TTC549 (cell line): ENCODE measurements at regions not wholly inside any gene's neighbourhood (a gene's known extent, or its start where the extent isn't known, plus 50 kb on each side); places are given as distances from the start of the nearest gene placed in this dataset.
A peak's percentile ranks its signal among the peaks of the same experiment; 100 is the strongest.
"Not testable (repeated sequence)": the region's sequence is repeated elsewhere in the genome, so short reads cannot be mapped to it uniquely, and the experiment has no call there.

Experiments
- FAIRE-seq: peaks from 2 replicates; lab custom pipeline; 2012; peaks lifted over from hg19 to GRCh38; lab: Jason Lieb, UNC

GRCh38 chr12:76177821-76178220 is 93.3 kb upstream of the NAP1L1 start:
- FAIRE-seq = no peak

- no peak for FAIRE-seq
Measured at GRCh38 chr12:76176940-76177339, 92.5 kb upstream of the NAP1L1 start.

- not testable (repeated sequence) for FAIRE-seq
Measured at GRCh38 chr12:76175946-76176345, 91.5 kb upstream of the NAP1L1 start.

- no peak for FAIRE-seq
Measured at GRCh38 chr12:76173756-76174155, 89.3 kb upstream of the NAP1L1 start.

- FAIRE-seq = peak; percentile 19
Measured at GRCh38 chr12:76158518-76159321, 74.2 kb upstream of the NAP1L1 start.

DNA sequence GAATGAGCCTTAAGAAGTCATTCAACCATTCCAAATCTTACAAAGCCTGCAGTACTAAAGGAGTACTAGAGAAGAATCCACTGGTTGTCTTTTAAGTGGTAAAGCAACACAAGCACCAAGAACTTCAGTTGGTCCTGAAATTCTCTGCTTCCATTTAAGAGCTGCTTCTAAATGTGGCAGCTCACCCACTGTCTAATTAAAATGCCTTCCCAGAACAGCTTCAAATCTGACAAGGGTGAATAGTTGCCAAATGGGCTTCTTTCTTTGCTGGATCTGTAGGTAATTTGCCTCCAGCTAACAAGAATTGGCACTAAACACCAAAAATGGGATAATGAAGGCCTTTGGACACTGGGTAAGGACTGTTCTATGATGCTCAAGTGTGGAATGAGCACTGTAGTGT is 72.2 kb upstream of the NAP1L1 start:
- FAIRE-seq = no peak

- no peak for FAIRE-seq
Measured at GRCh38 chr12:76156314-76156713, 71.8 kb upstream of the NAP1L1 start.

- no peak for FAIRE-seq
Measured at GRCh38 chr12:76155157-76155670, 70.7 kb upstream of the NAP1L1 start.

DNA sequence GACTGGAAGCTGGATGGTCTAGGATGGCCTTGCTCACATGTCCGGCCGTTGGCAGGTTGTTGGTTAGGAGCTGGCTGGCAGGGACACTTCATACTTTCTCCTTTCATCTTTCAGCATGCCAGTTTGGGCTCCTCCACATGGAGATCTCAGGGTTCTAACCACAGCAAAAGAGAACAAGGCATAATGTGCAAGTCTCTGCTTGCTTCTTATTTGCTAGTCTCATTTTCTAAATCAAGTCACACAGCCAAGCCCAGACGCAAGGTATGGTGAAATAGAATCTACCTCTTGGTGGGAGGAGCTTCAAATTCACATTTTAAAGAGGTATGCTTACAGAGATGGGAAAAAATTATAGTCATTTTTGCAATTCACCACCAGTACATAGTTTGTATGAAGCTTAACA is 69.1 kb upstream of the NAP1L1 start:
- no peak for FAIRE-seq

DNA sequence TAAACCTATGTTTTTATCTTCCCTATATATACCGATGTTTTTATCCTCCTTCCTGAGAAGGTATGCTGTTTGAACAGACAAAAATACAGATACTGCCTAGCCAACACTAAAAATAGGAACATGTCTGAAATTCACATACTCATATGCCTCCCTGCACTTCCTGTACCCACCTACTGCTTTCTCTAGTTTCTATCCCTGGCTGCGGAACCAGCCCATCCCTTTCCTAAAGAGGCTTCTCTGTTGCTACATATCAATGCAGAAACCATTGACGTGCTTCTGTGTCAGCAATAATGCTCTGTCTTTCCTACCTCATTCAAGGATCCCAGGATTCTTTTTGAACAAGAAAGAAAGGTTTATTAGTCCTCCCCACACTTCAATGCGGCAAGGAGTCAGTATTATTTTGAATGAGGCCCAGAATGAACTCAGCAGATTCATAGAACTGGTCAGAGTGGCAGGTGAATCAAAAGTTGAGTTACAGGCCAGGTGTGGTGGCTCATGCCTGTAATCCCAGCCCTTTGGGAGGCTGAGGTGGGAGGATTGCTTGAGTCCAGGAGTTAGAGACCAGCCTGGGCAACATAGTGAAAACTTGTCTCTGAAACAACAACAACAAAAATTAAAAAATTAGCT is 67.8 kb upstream of the NAP1L1 start:
- FAIRE-seq = no peak

- no peak for FAIRE-seq
Measured at GRCh38 chr12:76144245-76144549, 59.7 kb upstream of the NAP1L1 start.

DNA sequence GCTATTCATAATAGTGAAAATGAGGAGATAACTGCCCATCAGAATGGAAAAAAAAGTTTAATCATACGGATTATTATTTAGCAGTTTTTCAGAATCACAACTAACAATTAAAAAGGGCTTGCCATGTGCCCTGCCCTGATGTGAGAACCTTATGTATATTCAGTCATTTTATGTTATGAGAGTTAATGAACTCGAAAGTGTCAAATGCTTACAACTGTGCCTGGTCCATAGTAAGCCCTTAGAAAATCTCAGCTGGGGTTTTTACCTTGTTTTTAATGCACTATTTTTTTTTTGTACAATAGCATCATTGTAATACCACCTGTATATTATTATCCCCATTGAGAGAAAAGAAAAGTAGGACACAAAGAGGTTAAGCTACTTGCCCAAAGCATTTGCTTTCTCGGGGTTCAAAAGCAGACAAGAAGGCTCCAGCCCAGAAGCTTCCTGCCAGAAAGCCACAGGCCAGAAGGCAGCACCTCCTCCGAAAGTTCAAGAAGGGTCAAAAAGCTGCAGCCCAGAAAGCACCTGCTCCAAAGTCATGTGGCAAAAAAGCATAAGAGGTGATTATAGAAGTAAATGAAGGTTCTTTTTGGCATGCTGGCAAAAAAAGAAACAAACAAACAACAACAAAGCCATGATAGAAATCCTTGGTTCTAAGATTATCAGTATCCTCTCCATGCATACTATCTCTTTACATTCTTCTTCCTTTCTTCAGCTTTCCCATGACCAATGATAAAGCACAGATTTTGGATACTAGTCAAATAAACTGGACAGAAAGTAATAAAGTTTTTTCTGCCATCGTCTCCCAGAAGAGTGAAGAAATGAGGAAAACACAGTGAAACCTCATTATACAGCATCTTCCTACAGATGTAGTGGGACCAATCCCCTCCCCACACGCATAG is 59.1 kb upstream of the NAP1L1 start:
- FAIRE-seq = no peak

GRCh38 chr12:76142305-76142704 is 57.8 kb upstream of the NAP1L1 start:
- FAIRE-seq = no peak

DNA sequence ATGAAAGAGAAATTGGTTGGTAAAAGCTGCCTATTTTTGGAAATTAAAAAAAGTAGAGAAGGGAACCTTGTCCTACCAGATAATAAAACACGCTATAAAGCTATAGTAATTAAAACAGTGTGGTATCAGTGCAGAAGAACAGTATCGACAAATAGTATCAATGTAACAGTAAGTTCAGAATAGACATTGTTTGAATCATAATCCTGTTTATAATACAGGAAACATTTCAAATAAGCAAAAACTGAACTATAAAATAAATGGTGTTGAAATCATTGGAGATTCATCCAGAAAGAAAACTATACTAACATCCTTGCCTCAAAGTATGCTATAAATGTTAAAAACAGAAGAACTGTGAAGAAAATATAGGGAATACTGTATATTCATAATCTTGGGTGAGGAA is 54.2 kb upstream of the NAP1L1 start:
- no peak for FAIRE-seq

DNA sequence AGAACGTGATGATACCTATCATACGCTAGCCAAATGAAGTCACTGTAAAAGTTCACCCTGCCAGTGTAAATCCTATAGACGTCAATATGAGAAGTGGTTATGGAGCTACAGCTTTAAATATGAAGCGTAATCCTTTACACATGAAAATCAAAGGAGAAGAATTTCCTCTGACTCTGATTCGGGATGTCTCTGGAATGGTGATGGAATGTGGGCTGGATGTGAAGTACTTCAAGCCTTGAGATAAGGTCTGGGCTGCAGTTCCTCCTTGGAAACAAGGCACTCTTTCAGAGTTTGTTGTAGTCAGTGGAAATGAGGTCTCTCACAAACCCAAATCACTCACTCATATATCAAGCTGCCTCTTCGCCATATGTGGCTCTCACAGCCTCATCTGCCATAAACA is 53.1 kb upstream of the NAP1L1 start:
- FAIRE-seq = no peak

- no peak for FAIRE-seq
Measured at GRCh38 chr12:76135456-76135855, 51.0 kb upstream of the NAP1L1 start.
